ENCODE measurements at regions not wholly inside any gene's neighbourhood (a gene's known extent, or its start where the extent isn't known, plus 50 kb on each side); places are given as distances from the start of the nearest gene placed in this dataset.

- DNase-seq = no peak
Measured at GRCh38 chr6:90925726-90926125, 338.9 kb upstream of the MAP3K7 start.

- no peak for DNase-seq
Measured at GRCh38 chr6:90922325-90922724, 335.5 kb upstream of the MAP3K7 start.

GRCh38 chr6:90918361-90918760, 331.5 kb upstream of the MAP3K7 start:
- DNase-seq = no peak

GRCh38 chr6:90917376-90917775, 330.5 kb upstream of the MAP3K7 start:
- no peak for DNase-seq

- DNase-seq = no peak
Measured at GRCh38 chr6:90916968-90917367, 330.1 kb upstream of the MAP3K7 start.

- no peak for DNase-seq
Measured at GRCh38 chr6:90915224-90915915, 328.5 kb upstream of the MAP3K7 start.

- no peak for DNase-seq
Measured at GRCh38 chr6:90914312-90914711, 327.4 kb upstream of the MAP3K7 start.

GRCh38 chr6:90913266-90913960, 326.5 kb upstream of the MAP3K7 start:
- DNase-seq = no peak

- no peak for DNase-seq
Measured at GRCh38 chr6:90911642-90912041, 324.8 kb upstream of the MAP3K7 start.

GRCh38 chr6:90910893-90911292, 324.0 kb upstream of the MAP3K7 start:
- DNase-seq = no peak

GRCh38 chr6:90907931-90908655, 321.2 kb upstream of the MAP3K7 start:
- no peak for DNase-seq

GRCh38 chr6:90905351-90905750, 318.5 kb upstream of the MAP3K7 start:
- DNase-seq = no peak

- no peak for DNase-seq
Measured at GRCh38 chr6:90900034-90900433, 313.2 kb upstream of the MAP3K7 start.

GRCh38 chr6:90898763-90899162, 311.9 kb upstream of the MAP3K7 start:
- no peak for DNase-seq

- DNase-seq = no peak
Measured at GRCh38 chr6:90896075-90896547, 309.2 kb upstream of the MAP3K7 start.

- no peak for DNase-seq
Measured at GRCh38 chr6:90895299-90896074, 308.6 kb upstream of the MAP3K7 start.

GRCh38 chr6:90894285-90895130, 307.6 kb upstream of the MAP3K7 start:
- DNase-seq = no peak

GRCh38 chr6:90893400-90893799, 306.5 kb upstream of the MAP3K7 start:
- DNase-seq = no peak

- DNase-seq = no peak
Measured at GRCh38 chr6:90892271-90892670, 305.4 kb upstream of the MAP3K7 start.

- DNase-seq = no peak
Measured at GRCh38 chr6:90891355-90891754, 304.5 kb upstream of the MAP3K7 start.

- no peak for DNase-seq
Measured at GRCh38 chr6:90890683-90891330, 303.9 kb upstream of the MAP3K7 start.

GRCh38 chr6:90887764-90888163, 300.9 kb upstream of the MAP3K7 start:
- DNase-seq = no peak

Measured in activated naive CD4-positive, alpha-beta T cell treated with anti-CD3 and anti-CD28 coated beads, Interleukin-2, amount 50 U/mL, for 16 hours (primary cell).